Chondrocyte (in vitro differentiated cells): ENCODE measurements at regions not wholly inside any gene's neighbourhood (a gene's known extent, or its start where the extent isn't known, plus 50 kb on each side); places are given as distances from the start of the nearest gene placed in this dataset.
A peak's percentile ranks its signal among the peaks of the same experiment; 100 is the strongest.

ENCODE experiments used
- DNase-seq: peaks from one replicate; pipeline ENCODE4 v3.0.0; 2021; ENCODE audit warnings: mixed read lengths, low spot score
- H3K27ac Mint-ChIP-seq: one replicate; pipeline ENCODE4 v1.8.0; 2021; ENCODE audit warnings: mild to moderate bottlenecking, moderate library complexity, mixed read lengths; ENCODE audit not compliant: unreplicated experiment
- H3K27me3 Mint-ChIP-seq: 2 replicates; pipeline ENCODE4 v1.8.0; 2021; ENCODE audit warnings: low read depth, mixed read lengths
- H3K36me3 Mint-ChIP-seq: 2 replicates; pipeline ENCODE4 v1.8.0; 2021; ENCODE audit warnings: low read depth, mixed read lengths
- H3K4me1 Mint-ChIP-seq: 2 replicates; pipeline ENCODE4 v1.8.0; 2021; ENCODE audit warnings: low read depth, mild to moderate bottlenecking, mixed read lengths
- H3K4me3 Mint-ChIP-seq: one replicate; pipeline ENCODE4 v1.8.0; 2021; ENCODE audit warnings: mild to moderate bottlenecking, moderate library complexity, mixed read lengths; ENCODE audit not compliant: unreplicated experiment
- H3K9me3 Mint-ChIP-seq: 2 replicates; pipeline ENCODE4 v1.8.0; 2021; ENCODE audit warnings: low read depth, mixed read lengths
- TF ChIP-seq, protein P1 (sequence below): fragments of 200-600 bp; sonication (generic); IDR thresholded peaks from 2 replicates; pipeline ENCODE4 v1.5.0; 2021; ENCODE audit warnings: antibody characterized with exemption, mild to moderate bottlenecking, moderate library complexity

- no peak overlapping the region for H3K4me3 Mint-ChIP-seq
- peak overlapping the region; percentile 99 for H3K27ac Mint-ChIP-seq
- TF ChIP-seq, protein P1, sequence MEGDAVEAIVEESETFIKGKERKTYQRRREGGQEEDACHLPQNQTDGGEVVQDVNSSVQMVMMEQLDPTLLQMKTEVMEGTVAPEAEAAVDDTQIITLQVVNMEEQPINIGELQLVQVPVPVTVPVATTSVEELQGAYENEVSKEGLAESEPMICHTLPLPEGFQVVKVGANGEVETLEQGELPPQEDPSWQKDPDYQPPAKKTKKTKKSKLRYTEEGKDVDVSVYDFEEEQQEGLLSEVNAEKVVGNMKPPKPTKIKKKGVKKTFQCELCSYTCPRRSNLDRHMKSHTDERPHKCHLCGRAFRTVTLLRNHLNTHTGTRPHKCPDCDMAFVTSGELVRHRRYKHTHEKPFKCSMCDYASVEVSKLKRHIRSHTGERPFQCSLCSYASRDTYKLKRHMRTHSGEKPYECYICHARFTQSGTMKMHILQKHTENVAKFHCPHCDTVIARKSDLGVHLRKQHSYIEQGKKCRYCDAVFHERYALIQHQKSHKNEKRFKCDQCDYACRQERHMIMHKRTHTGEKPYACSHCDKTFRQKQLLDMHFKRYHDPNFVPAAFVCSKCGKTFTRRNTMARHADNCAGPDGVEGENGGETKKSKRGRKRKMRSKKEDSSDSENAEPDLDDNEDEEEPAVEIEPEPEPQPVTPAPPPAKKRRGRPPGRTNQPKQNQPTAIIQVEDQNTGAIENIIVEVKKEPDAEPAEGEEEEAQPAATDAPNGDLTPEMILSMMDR: no peak
- no peaks in the 10 kb centered on the region for H3K9me3 Mint-ChIP-seq
- no peak for DNase-seq
- H3K27me3 Mint-ChIP-seq: no peaks in the 10 kb centered on the region
- no peaks in the 10 kb centered on the region for H3K36me3 Mint-ChIP-seq
- peaks cover 24% of the 10 kb centered on the region for H3K4me1 Mint-ChIP-seq
These were observed 133.6 kb upstream of the C11orf58 start for GRCh38 chr11:16604794-16605388.

GRCh38 chr11:16603890-16604793, 134.3 kb upstream of the C11orf58 start:
- TF ChIP-seq, protein P1: no peak
- peaks cover 24% of the 10 kb centered on the region for H3K4me1 Mint-ChIP-seq
- DNase-seq: no peak

GRCh38 chr11:16603245-16603644, 135.2 kb upstream of the C11orf58 start:
- Mint-ChIP-seq H3K36me3 (no peaks in the 10 kb centered on the region), H3K4me3 (no peak overlapping the region), H3K27me3 (no peaks in the 10 kb centered on the region), H3K9me3 (no peaks in the 10 kb centered on the region), H3K4me1 (peaks cover 24% of the 10 kb centered on the region), H3K27ac (peak overlapping the region; percentile 99)
- no peak for DNase-seq
- TF ChIP-seq, protein P1: peak; percentile 61

More at GRCh38 chr11:16603890-16604793, 134.3 kb upstream of the C11orf58 start:
- H3K36me3 Mint-ChIP-seq: no peaks in the 10 kb centered on the region
- no peak overlapping the region for H3K4me3 Mint-ChIP-seq
- peak overlapping the region; percentile 99 for H3K27ac Mint-ChIP-seq
- no peaks in the 10 kb centered on the region for H3K9me3 Mint-ChIP-seq
- H3K27me3 Mint-ChIP-seq: no peaks in the 10 kb centered on the region

GRCh38 chr11:16598906-16599305, 139.5 kb upstream of the C11orf58 start:
- Mint-ChIP-seq H3K4me3 (no peak overlapping the region), H3K27ac (no peak overlapping the region), H3K27me3 (no peaks in the 10 kb centered on the region), H3K36me3 (no peaks in the 10 kb centered on the region), H3K9me3 (no peaks in the 10 kb centered on the region), H3K4me1 (peaks cover 27% of the 10 kb centered on the region)
- TF ChIP-seq, protein P1: no peak
- DNase-seq: no peak

- Mint-ChIP-seq H3K27me3 (no peaks in the 10 kb centered on the region), H3K36me3 (no peaks in the 10 kb centered on the region)
- TF ChIP-seq, protein P1: no peak
These were observed 140.4 kb upstream of the C11orf58 start for GRCh38 chr11:16598032-16598431.

More at GRCh38 chr11:16598032-16598431, 140.4 kb upstream of the C11orf58 start:
- H3K27ac Mint-ChIP-seq: no peak overlapping the region
- peaks cover 19% of the 10 kb centered on the region for H3K4me1 Mint-ChIP-seq
- no peak overlapping the region for H3K4me3 Mint-ChIP-seq
- H3K9me3 Mint-ChIP-seq: no peaks in the 10 kb centered on the region
- no peak for DNase-seq
